ACC112 (cell line): ENCODE measurements at regions not wholly inside any gene's neighbourhood (a gene's known extent, or its start where the extent isn't known, plus 50 kb on each side); places are given as distances from the start of the nearest gene placed in this dataset.

Source experiments
- H2AFZ ChIP-seq: fragments of 200-600 bp; sonication (generic); one replicate; pipeline ENCODE4 v1.6.0; 2017; ENCODE audit warnings: antibody characterized with exemption, low read length; ENCODE audit not compliant: unreplicated experiment
- H3K27ac ChIP-seq: fragments of 200-600 bp; sonication (generic); 2 replicates; pipeline ENCODE4 v1.5.1; 2014; ENCODE audit warnings: low read depth, mild to moderate bottlenecking, antibody characterized with exemption, low read length, moderate library complexity
- H3K27me3 ChIP-seq: fragments of 200-600 bp; sonication (generic); 2 replicates; pipeline ENCODE4 v1.6.1; 2014; ENCODE audit warnings: mild to moderate bottlenecking, antibody characterized with exemption, low read length, moderate library complexity, mixed read lengths; ENCODE audit not compliant: insufficient read depth
- H3K36me3 ChIP-seq: fragments of 200-600 bp; sonication (generic); 2 replicates; pipeline ENCODE4 v1.6.1; 2016; ENCODE audit warnings: mild to moderate bottlenecking, antibody characterized with exemption, low read length, moderate library complexity, mixed read lengths; ENCODE audit not compliant: insufficient read depth
- H3K4me1 ChIP-seq: fragments of 200-600 bp; sonication (generic); one replicate; pipeline ENCODE4 v1.6.1; 2016; ENCODE audit warnings: low read length, mixed read lengths; ENCODE audit not compliant: insufficient read depth, unreplicated experiment, control insufficient read depth
- H3K4me3 ChIP-seq: fragments of 200-600 bp; sonication (generic); 2 replicates; pipeline ENCODE4 v1.5.1; 2014; ENCODE audit warnings: mild to moderate bottlenecking, low read depth, low read length
- H3K79me2 ChIP-seq: fragments of 200-600 bp; sonication (generic); one replicate; pipeline ENCODE4 v1.6.0; 2016; ENCODE audit warnings: low read length; ENCODE audit not compliant: control insufficient read depth, unreplicated experiment, insufficient read depth

DNA sequence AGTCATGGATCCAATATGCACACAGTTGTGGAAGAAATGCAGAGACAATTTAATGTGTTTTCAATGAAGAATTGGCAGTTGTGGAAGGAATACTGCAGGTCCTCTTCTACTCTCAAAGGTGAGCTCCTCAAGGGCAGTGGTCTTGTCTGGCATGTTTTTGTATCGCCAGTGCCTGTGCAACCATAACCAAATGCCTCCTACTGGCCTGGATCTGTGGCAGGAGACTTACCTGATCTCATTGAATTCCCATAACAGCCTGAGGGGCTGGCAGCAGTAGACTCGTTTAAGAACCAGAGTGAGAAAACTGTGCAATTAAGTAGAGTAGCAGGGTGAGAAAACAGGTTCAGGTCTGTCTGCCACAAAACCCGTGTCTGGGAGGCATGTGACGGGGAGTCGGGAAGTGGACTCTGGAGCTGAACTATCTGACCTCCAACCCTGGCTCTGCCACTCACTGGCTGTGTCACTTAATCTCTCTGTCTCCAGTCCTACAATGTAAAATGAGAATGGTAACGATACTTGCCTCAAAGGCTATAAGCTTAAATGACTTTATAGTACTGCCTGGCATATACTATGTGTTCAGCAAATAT lies 268.2 kb upstream of the SSTR1 start:
- Histone ChIP-seq H3K79me2 (no peaks in the 10 kb centered on the region), H2AFZ (no peak overlapping the region)

DNA sequence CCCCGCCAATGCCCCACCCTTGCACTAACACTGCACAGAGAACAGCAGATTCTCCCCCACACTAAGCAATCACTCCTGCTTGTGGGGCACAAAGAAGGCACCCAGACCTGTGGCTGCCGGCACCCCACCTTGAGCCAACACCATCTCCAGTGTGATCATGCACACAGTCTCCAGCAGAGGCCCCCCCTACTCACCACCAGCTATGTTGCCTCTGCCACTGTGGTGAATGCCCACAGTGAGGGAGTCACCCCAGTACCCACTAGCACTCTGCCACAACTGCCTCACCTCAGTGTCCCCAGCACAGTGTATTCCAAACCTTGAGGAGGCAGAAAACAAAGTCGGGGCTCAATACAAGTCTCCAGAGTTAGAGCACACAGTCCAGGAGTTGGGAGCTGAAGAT lies 261.7 kb upstream of the SSTR1 start:
- Histone ChIP-seq H3K27ac (no peak overlapping the region), H2AFZ (no peak overlapping the region), H3K27me3 (no peaks in the 10 kb centered on the region), H3K36me3 (no peaks in the 10 kb centered on the region), H3K79me2 (no peaks in the 10 kb centered on the region), H3K4me1 (no peaks in the 10 kb centered on the region), H3K4me3 (no peak overlapping the region)

More for the DNA sequence above, 268.2 kb upstream of the SSTR1 start:
- H3K4me3 ChIP-seq = no peak overlapping the region
- no peak overlapping the region for H3K27ac ChIP-seq
- H3K36me3 ChIP-seq = no peaks in the 10 kb centered on the region
- H3K4me1 ChIP-seq = no peaks in the 10 kb centered on the region
- no peaks in the 10 kb centered on the region for H3K27me3 ChIP-seq

DNA sequence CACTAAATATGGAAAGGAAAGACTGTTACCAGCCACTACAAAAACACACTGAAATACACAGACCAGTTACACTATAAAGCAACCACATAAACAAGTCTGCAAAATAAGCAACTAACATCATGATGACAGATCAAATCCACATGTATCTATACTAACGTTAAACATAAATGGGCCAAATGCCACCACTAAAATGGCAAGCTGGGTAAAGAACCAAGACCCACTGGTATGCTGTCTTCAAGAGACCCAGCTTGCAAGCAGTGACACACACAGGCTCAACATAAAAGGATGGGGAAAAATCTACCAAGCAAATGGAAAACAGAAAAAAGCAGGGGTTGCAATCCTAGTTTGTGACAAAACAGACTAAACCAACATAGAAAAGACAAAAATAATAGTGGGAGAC lies 260.9 kb upstream of the SSTR1 start:
- H3K27ac ChIP-seq = no peak overlapping the region
- no peaks in the 10 kb centered on the region for H3K27me3 ChIP-seq
- H3K79me2 ChIP-seq = no peaks in the 10 kb centered on the region
- H3K4me3 ChIP-seq = no peak overlapping the region
- no peak overlapping the region for H2AFZ ChIP-seq
- H3K4me1 ChIP-seq = no peaks in the 10 kb centered on the region
- H3K36me3 ChIP-seq = no peaks in the 10 kb centered on the region

- H3K36me3 ChIP-seq = no peaks in the 10 kb centered on the region
- H2AFZ ChIP-seq = no peak overlapping the region
- H3K4me3 ChIP-seq = no peak overlapping the region
- H3K4me1 ChIP-seq = no peaks in the 10 kb centered on the region
- H3K79me2 ChIP-seq = no peaks in the 10 kb centered on the region
- no peaks in the 10 kb centered on the region for H3K27me3 ChIP-seq
- H3K27ac ChIP-seq = no peak overlapping the region
Measured at GRCh38 chr14:37948266-37948665, 259.4 kb upstream of the SSTR1 start.

DNA sequence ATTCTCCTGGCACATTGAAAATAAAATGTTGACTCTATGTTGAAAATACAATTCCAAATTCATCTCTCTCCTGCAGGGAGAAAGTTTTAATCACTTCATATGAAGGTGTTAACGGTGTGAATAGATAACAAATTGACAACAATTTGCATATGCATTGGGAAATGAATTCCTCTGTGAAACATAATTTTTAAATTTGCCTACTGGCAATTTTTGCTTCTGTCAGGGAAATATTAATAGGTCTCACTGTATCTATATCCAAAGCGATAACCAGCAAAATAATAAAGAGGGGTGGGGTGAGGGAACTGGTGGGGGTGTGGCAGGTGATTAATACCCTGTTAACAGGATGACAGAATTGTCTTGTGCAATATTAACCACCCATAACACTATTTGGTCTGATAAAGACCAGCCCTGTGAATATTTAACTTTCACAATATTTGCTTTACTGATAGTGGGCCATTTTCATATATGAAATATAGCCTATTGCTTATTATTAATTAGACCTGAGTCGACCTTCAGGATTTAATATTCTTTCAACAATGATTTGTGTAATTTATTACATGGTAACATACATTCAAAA lies 239.0 kb upstream of the SSTR1 start:
- Histone ChIP-seq H3K4me3 (no peak overlapping the region), H2AFZ (no peak overlapping the region), H3K79me2 (no peaks in the 10 kb centered on the region), H3K27ac (no peak overlapping the region), H3K4me1 (no peaks in the 10 kb centered on the region), H3K36me3 (no peaks in the 10 kb centered on the region), H3K27me3 (no peaks in the 10 kb centered on the region)

- H2AFZ ChIP-seq = no peak overlapping the region
- no peaks in the 10 kb centered on the region for H3K4me1 ChIP-seq
- no peaks in the 10 kb centered on the region for H3K27me3 ChIP-seq
- no peak overlapping the region for H3K4me3 ChIP-seq
- no peaks in the 10 kb centered on the region for H3K36me3 ChIP-seq
- no peak overlapping the region for H3K27ac ChIP-seq
- H3K79me2 ChIP-seq = no peaks in the 10 kb centered on the region
Measured at GRCh38 chr14:37969511-37969979, 238.2 kb upstream of the SSTR1 start.

DNA sequence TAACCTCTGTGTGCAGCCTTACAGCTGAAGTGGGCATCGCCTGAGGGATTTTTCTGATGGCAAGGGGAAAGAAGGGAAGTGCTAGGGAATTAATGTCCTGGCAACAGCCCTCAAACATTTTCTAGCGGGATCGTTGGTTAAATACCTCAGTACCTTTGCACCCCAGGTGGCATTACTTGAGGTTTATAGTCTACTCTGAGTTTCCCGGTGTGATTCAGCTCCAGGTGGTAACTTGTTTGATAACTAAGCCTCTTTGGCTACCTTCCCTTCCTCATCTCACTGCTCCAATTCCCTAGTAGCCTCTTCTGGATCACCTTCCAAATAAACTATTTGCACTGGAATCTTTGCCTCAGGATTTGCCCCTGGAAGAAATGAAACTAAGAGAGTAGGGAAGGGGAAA lies 237.0 kb upstream of the SSTR1 start:
- Histone ChIP-seq H3K27me3 (no peaks in the 10 kb centered on the region), H3K27ac (no peak overlapping the region), H3K79me2 (no peaks in the 10 kb centered on the region), H3K4me3 (no peak overlapping the region), H2AFZ (no peak overlapping the region), H3K4me1 (no peaks in the 10 kb centered on the region), H3K36me3 (no peaks in the 10 kb centered on the region)

DNA sequence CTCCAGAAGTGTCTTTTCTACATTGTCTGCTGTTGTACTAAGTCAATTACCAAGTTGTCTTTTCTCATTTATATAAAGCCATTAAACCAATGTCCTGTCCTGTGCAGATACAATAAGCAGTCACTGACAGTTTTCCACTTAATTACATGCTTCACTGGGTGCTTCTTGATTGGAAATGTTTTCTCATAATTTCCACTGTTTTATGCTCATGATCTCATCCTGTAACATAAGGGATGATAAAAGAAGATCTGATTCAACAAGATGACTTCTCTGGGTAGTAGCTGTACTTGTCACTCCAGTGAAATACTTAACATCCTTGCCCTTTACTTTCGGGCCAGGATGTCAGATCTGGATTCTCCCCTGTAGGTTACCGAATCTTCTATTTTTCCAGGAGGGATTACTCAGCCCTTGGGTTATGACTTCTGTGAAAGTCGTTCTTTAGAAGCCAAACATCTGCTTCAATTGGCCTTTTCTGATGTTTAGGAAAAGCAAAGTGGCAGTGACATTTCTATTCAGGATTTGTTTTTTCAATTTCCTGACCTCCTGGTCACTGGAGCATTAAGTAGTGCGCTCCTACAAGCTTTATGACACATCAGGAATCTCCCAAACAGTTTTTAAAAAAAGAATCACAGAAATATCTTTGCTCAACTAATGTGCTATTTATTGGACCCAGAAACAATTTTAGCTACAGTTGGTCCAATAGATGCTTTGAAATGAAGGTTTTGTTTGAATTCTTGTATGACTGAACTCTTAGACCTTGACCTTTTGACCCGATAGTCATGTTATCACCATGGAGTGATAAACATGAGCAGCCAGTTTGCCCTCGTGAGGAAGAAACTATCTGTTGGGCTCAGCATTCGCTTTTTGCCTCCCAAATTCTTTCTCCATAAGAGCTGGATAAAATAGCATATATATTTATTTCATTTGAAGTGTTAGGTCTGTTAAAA lies 234.5 kb upstream of the SSTR1 start:
- H3K27ac ChIP-seq = no peak overlapping the region
- no peaks in the 10 kb centered on the region for H3K79me2 ChIP-seq
- H2AFZ ChIP-seq = no peak overlapping the region
- H3K27me3 ChIP-seq = no peaks in the 10 kb centered on the region
- no peaks in the 10 kb centered on the region for H3K4me1 ChIP-seq
- no peaks in the 10 kb centered on the region for H3K36me3 ChIP-seq
- no peak overlapping the region for H3K4me3 ChIP-seq

- Histone ChIP-seq H3K36me3 (no peaks in the 10 kb centered on the region), H3K27me3 (no peaks in the 10 kb centered on the region), H3K27ac (no peak overlapping the region), H2AFZ (no peak overlapping the region), H3K4me3 (no peak overlapping the region), H3K79me2 (no peaks in the 10 kb centered on the region), H3K4me1 (no peaks in the 10 kb centered on the region)
Measured at GRCh38 chr14:37974421-37974820, 233.3 kb upstream of the SSTR1 start.

DNA sequence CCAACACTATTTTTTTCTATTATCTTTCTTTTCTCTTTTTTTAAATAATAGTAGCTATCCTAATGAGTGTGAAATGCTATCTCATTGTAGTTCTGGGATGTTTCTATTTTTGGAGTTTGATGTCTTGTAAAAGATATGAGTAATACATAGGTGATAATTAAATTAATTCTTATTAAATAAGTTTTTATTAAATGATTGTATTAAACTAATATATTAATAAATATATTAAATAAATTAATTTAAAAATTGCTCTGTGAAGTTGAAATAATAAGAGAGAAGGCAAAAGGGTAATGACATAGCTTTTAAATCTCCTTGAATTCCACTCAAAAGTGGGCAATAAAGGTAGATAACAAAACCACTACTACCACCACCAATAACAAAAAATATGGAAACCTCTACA lies 230.2 kb upstream of the SSTR1 start:
- Histone ChIP-seq H3K4me1 (no peaks in the 10 kb centered on the region), H3K4me3 (no peak overlapping the region), H3K27me3 (no peaks in the 10 kb centered on the region), H3K36me3 (0 out of 2 replicates have a peak, but pooled peaks cover 4% of the 10 kb centered on the region), H3K27ac (no peak overlapping the region), H2AFZ (no peak overlapping the region), H3K79me2 (no peaks in the 10 kb centered on the region)
